NCI-H2227 treated with DMSO at 0.1 percent for 48 hours (cell line): ENCODE measurements at regions not wholly inside any gene's neighbourhood (a gene's known extent, or its start where the extent isn't known, plus 50 kb on each side); places are given as distances from the start of the nearest gene placed in this dataset.
"Not testable (repeated sequence)": the region's sequence is repeated elsewhere in the genome, so short reads cannot be mapped to it uniquely, and the experiment has no call there.

Experiments
- DNase-seq: peaks from one replicate; lab custom pipeline; 2025; lab: John Stamatoyannopoulos, UW

DNA sequence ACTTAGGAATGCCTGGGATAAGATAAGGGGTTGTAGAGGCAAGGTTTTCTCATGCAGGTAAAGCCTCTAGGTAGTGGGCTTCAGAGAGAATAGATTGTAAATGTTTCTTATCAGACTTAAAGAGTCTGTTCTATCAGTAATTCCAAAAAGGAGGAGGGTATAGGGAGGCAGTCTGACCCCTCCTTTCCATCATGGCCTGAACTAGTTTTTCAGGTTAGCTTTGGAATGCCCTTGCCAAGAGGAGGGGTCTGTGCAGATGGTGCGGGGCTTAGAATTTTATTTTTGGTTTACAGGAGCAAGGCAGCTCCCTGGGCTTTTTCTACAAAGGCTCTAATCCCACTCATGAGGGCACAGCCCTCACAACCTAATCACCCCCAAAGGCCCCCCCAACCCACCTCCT lies 135.0 kb downstream of the B3GNT2 start:
- no peak for DNase-seq

DNA sequence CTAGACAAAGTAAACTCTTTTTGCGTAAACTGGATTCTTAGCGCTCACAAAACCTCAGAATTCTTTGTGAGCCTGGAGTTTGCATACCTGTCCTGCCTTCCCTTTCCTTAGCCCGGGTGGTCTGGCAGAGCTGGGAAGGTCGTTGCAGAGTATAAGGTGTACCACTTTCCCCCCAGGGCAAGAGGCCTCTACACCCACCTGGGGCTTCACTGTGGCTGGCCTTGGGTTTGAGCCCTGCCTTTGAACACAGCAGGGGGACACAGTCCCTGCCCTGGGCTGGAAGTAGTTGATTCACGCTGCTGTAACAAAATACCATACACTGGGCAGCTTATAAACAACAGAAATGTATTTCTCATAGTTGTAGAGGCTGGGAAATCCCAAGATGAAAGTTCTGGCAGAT lies 133.9 kb downstream of the B3GNT2 start:
- DNase-seq = no peak

DNA sequence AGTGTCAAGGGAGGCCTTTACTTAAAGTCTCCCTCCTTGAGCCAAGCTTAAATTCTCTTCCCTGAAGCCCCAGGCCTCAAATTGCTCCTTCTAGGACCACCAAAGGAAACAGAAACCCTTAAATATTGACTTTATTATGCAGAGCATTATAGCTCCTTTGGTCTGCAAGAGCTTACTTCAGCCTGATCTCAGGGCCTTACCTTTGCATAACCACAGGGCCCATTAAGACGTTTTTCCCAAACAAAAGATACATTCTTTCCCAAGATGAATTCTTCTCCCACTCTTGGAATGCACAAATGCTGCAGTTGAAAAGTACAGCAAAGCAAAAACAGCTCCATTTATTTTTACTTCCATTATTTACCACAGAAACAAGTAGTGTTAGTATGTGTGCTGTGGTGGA lies 130.8 kb downstream of the B3GNT2 start:
- no peak for DNase-seq

DNA sequence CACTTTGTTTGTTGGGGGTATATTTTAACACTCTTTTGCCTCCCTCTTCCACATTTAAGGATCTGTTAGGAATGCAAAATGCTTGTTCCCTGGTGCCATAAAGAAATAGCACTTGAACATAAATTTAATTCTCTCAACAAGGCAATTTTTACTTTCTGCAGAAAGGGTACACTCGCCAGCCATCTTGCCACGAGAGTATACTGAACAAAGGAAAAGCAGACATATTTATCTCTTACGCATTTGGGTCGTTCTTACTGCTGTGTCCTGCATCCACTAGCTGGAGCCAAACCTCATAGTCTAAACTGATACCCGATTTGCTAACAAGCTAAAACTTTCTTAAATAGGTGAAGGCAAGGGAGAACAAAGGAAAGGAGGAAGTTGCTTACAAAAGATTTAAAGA lies 129.5 kb downstream of the B3GNT2 start:
- no peak for DNase-seq

DNA sequence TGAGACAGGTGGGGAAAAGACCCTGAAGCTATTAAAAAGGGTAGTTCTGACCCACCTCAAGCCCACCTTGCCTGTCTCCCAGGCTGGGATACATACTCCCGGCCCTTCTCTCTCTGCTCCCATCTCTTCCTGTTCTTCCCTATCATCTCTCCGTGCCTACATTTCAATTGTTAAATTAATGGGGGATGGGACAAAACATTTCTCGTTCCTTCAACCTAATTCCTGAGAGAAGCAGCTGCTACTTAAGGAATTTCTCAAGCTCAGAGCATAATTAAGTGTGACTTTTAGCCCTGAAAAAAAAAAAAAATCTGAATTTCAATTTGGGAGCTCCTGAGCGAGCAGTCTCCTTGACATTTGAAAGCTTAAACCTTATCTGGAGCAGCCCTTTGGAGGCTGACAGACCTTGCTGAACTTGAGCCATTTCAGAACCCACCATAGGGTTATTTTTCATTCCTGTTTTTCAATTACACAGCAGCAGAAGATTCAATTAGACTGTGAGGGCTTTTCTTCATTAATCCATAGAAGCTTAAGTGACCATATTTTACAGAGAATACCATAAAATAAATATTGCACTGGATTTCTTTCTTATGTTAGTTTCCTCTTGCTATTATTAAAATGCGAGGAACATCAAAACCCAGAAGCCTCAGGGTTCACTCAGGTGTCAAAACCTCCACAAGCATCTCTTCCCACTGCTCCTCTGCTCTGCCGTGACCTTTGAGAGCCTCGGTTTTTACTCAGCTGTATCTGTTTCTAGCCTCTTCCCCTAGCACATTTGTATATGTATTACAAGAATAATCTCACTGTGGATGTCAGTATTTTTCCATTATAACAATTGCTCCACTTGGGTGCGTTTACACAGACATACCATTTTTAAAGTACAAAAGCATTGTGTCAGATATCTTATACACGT lies 125.7 kb downstream of the B3GNT2 start:
- DNase-seq = no peak

DNA sequence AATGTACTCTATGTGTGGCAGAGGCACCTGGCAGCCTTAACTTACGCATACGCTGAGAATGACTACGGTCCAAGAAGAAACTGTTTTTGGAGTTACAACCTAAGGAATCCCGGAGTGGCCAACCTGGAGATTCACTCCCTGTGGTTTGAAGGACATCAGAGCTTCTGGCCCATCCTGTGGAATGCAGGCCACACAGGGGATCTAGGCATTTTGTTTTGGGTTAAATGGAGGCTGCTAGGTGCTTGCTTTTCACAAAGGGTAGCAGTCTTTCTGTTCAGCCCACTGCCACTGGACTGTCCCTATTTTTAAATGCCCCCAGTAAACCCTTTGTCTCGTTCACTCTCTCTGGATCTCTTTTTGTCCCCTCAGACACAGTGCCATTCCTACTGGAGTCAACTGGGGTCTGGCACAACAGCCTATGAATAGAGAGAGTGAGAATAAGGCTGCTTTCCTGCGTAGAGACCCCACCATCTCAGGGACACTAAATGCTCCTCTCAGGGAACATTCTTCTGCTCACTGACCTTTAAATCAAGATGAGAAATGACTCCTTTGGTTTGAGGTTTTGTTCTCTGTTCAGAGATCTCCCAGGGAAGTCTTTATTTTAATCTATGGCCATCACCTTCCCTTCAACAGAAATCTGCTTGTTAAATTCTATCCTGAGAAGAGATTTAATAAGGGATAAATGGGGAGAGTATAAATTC lies 124.9 kb downstream of the B3GNT2 start:
- no peak for DNase-seq

DNA sequence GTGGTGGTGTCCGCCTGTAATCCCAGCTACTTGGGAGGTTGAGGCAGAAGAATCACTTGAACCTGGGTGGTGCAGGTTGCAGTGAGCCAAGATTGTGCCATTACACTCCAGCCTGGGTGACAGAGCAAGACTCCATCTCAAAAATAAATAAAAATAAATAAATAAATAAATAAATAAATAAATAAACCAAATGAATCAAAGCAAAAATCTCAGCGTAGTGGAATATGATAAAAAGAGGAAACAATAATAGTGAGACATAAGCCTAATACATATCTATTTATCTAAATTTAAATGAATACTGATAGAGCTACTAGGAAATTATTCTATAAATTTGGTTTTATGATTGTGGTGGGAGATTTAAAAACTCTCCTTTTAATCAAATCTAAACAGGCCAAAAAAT lies 124.2 kb downstream of the B3GNT2 start:
- DNase-seq = not testable (repeated sequence)

DNA sequence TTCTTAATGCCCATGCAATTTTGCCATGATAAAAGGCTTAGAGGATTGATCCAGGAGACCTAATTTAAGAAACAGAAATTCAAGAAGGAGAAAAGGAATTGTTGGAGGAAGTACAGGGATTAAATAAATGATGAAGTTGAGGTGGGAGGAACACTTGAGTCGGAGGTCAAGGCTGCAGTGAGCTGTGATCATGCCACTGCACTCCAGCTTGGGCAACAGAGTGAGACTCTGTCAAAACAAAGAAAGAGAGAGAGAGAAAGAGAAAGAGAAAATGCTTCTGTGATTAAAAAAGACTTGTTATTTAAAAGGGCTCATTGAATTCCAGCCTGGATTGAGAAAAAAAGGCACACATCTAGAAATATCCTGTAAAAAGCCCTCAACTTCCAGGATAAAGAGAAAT lies 123.2 kb downstream of the B3GNT2 start:
- no peak for DNase-seq

DNA sequence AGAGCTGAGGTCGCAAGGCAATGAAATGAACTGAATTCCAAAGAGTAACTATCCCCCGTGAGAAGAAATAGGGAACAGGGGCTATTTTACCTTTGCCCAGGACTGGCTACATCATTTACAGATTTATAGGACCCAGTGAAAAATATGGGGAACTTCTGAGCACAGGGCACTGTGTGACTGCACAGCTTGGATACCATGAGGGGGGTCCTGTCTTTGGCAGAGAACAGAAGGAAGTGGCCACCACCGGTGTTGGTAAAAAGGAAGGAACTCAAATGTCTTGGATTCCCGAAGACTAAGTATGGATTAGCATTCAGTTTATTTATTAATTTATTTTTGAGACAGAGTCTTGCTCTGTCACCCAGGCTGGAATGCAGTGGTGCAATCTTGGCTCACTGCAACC lies 119.6 kb downstream of the B3GNT2 start:
- DNase-seq = no peak

DNA sequence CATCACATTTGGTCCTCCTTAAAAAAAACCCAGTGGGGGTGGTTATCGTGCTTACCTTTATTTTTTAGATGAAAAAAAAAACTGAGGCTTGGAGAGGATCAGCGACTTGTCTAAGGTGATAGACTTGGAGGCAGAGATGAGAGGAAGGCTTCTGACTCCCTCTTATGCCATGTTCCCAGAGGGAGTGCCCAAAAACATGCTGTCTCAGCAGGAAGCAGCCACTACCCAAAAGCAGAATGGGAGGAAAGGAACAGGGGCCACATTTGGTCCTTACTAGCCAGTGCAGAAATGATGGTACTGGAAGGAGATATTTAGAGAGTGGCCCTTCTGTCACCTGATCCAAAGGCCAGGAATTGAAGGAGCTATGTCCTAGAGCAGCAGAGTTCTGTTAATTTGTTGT lies 118.4 kb downstream of the B3GNT2 start:
- no peak for DNase-seq

DNA sequence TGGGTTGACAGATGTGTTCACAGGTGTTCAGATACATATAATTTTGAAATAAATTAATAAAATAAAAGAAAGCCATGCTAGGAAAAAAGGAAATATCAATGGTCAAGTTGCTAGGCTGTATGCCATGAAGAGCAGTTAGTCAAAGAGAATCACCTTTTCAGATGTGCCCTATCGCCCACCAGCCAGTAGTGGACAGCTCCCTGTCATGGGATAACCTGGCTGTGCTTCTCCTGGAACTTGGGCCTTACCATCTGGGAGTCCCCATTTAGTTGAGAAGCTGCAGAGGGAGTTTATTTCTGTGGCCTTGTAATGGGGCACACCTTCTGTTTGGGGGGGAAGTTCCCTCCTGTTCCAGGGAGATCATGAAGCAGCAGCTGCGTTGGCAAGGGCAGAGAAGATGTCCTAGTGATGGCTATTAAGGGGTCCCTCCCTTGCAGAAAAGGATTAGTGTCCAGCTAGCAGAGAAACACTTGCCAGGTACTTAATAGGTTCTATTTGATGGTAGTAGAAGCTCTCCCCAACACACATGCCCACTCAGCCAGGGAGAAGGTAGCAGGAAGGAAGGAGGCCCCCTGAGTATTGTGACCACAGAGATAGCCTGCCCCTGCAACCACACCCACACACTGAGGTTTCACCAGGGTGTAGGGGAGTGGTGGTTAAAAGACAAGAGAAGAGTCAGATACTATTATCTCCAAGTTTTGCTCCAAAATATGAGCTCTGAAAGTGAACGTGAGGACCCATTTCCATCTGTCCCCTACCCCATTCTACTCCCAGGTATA lies 117.7 kb downstream of the B3GNT2 start:
- DNase-seq = no peak

DNA sequence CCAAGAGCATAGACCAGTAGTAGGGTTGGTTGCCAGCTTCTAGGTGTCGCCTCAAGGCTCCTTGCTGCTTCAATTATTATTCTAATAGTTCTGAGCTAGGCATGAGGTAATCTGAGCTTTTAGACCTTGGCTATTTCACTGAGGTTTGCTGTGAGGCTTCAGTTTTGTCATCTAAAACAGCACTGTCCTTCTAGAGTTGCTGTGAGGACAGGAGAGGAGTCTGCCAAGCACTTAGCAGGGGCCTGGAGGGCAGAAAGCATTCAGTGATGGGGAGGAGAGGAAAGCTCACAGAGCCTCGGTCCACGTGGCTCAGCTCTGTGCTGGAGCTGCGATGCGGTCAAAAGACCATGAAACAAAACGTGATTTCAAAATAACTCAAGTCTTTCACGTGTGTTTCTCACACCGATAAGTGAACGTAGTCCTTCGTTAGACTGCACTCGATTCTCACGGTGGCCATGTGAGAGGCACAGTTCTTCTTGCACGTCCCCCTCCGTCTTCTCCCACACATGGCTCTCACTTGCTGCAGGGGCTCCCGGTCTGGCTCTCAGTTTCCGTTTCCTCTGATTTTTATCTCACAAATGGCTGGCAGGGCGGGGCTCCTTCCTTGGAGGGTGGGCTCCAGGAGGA lies 113.7 kb downstream of the B3GNT2 start:
- DNase-seq = no peak

DNA sequence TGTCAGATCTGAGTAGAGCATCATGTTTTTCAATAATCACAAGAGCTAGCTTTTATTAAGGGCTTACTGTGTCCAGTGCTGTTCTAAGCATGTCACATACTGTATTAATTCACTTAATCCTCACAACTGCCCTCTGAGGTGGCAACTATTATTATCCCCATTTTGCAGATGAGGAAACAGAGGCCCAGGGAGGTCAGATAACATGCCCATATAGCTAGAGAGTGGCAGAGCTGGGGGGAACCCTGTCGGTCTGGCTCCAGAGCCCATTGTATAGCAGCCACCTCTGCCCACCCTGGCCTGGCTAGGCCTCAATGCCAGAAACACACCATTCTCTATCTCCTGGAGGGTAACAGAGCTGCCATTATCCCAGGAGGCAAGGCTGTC lies 113.2 kb downstream of the B3GNT2 start:
- DNase-seq = no peak

DNA sequence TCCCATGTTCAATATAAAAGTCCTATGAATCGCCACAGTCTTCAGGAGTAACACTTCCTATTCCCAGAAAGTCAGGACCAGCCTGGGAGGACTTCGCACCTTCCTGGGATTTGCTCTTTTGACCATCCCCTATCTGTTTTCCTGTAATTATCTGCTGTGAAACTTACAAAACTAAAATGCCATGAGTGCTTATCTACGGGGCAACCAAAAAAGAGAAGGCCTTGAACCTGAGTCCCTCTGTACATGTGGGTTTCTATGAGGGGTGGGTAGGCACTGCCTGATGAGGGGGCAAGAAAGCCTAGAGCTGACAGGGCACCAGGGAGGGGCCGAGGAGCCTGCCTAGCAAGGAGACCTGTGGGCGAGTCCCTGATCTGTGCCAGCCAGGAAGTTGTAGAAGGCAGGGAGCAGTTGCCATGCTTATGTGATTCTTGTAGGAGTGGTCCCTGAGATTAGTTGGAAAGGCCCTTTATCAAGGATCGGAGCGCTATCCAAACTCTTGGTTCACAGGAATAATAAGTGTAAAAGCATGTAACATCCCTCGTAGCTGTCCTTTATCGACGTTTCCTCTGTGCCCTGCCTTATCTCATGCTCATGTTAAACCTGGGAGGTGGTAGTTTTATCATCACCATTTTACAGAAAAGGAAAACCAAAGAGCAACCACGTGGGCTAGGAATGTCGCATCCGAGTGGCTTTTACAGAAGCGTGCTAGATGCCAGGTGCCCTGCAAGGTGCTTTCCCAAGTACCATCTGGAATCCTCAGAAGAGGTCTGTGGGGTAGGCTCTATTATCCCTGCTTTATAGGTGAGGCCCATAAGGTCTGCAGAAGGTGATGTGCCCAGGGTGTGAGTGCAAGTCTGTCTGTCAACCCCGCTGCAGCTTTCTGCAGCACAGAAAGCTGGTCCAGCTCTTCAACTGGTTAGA lies 111.8 kb downstream of the B3GNT2 start:
- DNase-seq = no peak

DNA sequence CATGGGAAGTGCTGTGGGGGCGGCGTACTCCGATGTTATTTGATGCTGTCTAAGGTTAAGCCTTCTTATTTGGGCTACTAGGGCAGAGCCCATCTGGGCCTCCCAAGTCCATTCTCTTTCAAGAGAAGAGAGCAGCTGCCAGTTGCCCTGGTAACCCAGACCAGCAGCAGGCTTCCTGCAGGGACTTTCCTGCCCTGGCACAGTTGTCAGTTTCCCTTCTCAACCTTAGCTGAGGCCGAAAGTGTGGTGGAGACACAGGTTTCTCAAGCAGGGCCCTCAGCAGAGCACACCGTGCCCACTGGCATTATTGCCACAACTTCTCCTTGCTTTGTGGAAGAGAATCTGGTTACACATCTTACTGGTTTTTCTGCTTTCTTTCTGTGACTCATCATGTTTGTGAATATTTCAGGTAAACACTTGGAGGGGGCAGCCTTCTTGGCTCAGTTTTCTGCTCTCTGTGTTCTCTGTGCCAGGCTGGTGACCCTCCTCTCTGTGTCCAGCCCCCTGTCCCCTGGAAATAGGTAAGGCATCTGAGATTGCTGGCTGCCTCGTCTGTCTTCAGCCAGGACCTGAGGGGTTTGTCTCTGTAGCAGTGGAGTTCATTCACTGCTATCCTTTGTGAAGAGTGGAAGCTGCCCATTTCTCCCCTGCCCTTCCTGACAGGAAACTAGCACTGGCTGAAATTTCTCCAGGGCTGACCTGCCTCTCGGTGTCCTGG lies 111.0 kb downstream of the B3GNT2 start:
- no peak for DNase-seq

DNA sequence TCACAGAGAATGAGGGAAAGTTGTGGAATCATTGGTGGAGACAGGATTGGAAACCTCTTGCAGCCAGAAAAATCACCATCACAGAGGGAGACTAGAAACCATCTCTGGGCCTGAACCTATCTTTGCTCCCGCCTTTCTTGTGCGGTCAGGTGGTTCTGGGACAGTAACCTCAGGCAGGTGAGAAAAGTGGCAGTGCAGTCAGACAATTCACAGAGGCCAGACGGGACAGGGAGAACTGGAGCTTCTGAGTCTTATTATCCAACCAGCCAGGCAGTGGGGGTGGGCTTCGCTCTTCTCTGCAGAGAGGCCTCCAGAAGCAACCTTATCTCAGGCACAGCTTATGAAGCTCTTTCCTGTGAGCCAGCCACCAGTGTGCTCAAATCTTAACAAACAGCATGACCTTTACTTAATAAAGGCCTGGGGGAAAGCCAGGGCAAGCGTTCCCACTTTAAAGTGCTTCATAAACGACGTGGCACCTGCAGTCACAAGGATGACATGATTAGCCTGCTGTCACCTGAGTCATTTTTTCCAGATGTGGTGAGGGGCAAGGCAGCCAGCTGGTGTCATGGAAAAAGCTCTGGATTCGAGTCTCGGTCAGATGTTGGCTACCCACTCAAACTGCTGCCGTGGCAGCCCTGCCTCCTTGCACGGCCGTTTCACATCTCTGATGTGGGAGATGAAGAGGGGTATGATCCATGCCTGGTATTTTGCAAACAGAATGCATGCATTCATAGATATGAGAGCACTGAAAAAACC lies 109.7 kb downstream of the B3GNT2 start:
- DNase-seq = no peak

DNA sequence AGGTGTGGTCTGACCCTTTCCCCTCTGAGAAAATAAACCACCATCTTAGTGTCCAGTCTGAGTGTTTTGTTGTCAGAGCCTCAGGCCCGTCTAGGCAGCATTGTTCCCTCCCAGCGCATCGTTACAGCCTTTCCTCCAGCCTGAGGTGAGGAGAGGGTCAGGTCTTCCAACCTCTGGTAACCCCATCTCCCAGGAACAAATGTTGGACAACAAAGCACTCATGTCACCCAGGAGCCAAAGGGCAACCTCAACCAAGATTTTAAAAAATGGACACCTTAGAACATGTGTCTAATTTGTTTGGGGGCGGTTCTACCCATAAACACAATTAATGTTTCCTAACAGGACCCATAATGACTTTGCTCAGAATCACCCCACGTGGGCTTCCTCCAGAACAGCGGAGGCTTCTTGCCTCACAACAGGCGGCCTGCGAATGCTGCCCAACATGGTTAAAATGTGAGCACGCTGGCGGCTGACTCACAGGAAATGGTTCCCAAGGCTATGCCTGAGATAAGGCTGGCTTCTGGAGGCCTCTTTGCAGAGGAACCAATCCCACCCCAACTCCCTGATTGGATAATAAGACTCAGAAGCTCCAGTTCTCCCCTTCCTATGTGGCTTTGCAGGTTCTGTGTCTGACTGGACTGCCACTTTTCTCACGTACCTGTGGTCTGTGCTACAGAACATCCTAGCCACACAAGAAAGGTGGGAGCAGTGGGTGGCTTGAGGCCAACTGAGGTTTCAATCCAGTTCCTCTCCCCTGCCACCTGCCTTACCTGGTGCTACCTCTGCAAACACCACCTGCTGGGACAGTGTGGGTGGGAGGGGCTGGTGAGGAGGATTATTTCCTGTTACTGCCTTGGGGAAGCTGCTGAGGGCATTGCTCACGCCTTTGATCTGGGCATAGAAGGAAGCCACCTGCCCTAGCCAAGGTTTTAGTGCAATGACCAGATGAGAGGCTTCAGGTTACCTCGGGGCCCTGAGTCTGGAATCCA lies 108.8 kb downstream of the B3GNT2 start:
- no peak for DNase-seq

DNA sequence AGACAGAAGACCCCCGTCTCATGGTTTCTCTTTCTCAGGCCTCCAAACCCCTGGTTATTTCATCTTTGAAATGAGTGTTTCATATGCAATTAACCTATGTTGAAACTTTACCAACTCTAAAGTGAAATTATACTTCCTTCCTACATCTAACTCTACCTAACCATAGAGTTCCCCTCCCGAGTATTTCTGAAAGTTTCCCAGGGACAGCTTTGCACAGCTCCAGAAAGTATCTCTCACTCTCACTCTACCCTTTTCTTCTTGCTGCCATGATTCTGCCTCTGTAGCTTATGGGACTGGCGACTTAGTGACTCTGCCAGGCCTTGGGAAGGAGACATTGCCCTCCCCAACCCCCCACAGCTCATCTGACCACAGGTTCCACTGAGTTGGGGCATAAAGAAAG lies 107.9 kb downstream of the B3GNT2 start:
- DNase-seq = no peak
